DMS53 (cell line): ENCODE measurements at regions not wholly inside any gene's neighbourhood (a gene's known extent, or its start where the extent isn't known, plus 50 kb on each side); places are given as distances from the start of the nearest gene placed in this dataset.
"Not testable (repeated sequence)": the region's sequence is repeated elsewhere in the genome, so short reads cannot be mapped to it uniquely, and the experiment has no call there.

Experiments
- DNase-seq: peaks from one replicate; lab custom pipeline; 2025; lab: John Stamatoyannopoulos, UW

DNA sequence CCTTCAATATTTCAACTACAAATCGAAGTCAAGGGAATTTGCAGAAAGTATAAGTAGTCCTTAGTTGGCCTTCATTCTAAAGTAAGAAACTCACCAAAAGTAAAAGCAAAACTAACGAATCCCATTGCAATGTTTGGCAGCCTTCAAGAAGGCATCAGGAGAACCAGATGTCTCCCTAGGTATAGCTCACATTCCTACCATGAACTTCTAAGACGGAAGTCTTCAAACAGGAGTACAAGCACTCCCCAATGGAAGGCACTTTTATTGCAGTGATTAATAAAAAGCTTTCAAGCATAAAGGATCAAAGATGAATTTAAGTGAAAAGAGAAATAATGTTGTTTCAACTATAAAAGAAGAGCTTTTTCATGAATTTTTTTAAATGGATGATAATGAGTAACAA is 236.0 kb upstream of the NR5A2 start:
- no peak for DNase-seq

DNA sequence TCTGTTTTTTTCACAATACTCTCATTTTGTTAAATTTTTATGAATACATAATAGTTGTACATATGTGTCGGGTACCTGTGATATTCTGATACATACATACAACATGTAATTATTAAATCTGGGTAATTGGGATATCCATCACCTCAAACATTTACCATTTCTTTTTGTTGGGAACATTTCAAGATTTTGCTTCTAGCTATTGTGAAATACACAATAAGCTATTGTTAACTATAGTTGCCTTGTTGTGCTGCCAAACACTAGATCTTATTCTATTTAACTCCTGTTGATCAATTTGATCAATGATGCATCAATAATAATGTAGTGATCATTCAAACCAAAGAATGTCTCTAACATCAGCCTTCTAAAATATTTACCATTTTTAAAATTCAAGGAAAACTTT is 234.6 kb upstream of the NR5A2 start:
- DNase-seq = no peak

DNA sequence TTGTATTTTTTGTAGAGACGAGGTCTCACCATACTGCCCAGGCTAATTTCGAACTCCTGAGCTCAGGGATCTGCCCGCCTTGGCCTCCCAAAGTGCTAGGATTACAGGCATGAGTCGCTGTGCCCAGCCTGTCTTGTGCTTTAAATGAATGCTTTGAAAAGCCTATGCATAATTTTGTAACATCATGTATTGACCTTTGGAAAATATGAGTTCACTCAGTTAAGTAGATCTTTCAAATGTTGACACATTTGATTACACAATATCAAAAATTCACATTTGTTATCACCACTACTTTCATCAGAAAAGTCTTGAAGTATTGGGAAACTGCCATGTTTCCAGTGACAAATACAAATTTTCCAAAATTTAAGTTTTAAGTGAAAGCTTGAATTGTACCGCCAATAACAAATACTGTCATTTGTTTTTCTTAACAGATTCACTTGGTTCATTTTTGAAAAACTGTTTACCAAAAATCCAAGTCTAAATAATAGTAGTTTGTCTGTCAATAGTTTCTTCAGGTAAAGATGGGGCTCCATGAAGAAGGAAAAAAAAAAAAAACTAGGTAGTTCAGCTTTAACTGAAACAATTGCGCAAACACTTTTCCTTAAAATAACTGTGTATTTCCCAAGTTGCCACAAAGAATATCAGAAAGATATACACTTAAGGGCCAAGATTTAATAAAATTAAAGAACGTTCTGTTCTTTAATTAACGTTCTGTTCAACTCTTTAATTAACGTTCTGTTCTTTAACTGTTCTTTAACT is 233.2 kb upstream of the NR5A2 start:
- DNase-seq = no peak

DNA sequence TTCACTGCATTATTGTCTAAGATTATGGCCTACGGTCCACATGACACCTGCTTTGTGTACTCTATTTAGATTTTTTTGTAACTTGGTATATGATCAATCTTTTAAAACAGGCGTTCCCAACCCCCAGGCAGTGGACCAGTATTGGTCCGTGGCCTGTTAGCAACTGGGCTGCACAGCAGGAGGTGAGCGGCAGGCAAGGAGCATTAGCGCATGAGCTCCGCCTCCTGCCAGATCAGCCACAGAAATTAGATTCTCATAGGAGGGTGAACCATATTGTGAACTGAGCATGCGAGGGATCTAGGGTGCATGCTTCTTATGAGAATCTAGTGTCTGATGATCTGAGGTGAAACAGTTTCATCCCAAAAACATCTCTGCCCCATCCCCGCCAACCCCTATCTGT is 228.4 kb upstream of the NR5A2 start:
- DNase-seq = no peak

DNA sequence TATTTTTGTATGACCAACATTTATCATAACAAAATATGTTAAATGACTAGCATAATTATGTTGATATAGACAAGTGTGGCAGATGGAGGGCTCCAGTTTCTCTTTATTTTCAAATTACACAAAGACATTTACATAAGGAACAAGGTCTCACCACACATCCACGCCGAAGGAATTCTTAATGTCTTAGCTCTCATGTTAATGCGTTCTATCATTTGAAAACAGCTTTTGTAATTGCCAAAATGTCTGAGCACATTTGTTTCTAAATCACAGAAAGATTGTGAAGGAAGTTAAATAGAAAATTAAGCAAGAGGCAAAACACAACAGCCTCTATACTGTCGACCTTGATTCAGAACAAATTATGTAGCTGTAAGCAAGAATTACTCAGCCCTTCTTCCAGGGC is 223.0 kb upstream of the NR5A2 start:
- no peak for DNase-seq

DNA sequence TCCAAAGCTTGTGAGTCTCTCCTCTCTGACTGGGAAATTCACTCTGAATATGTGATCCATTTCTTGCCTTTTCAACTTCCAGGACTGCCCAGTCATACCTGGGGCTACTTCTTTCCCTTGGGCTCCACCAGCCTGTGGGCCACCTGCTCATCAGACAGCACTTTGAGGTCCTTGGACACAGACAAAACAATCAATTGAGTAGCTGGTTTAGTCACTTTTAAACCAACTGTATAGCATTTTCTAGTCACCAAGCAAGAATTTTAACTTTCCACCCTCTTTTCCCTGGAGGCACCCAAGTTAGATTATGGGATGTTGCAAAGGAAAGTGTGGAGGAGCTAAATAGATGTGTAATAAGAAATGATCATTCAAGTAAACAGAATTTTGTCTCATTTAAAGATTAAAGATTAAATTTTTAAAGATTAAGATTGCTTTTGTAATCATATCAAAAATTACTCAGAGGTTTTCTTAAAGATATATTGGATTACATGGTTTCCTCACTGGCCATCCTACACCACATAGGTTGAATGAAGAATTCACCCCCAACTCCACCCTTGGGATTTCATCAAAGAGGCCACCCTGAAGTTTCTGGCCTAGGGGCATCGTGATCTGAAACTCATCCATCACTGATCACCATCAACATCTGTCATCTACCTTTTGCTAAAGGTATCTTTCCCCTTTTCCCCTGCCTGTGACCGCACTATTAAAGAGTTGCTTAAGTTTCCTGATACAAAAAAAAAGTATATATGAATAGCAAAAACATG is 219.2 kb upstream of the NR5A2 start:
- DNase-seq = peak; percentile 21

DNA sequence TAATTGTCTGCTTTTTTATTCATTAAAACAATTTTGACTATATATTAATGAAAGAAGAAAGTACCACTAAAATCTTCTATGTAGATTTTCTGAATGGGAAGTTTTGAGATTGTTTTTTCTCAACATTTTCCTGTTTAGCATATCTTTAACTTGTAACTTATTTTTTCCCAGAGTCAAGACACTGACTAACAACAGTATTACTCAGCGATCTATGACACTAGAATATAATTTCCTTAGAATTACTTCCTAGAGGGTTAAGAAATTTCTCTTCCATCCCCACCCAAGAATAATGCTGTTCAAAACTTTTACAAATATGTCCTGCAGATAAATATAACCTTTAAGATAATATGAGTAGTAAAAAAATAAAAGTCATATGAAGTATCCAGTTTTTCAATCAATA is 218.2 kb upstream of the NR5A2 start:
- no peak for DNase-seq

DNA sequence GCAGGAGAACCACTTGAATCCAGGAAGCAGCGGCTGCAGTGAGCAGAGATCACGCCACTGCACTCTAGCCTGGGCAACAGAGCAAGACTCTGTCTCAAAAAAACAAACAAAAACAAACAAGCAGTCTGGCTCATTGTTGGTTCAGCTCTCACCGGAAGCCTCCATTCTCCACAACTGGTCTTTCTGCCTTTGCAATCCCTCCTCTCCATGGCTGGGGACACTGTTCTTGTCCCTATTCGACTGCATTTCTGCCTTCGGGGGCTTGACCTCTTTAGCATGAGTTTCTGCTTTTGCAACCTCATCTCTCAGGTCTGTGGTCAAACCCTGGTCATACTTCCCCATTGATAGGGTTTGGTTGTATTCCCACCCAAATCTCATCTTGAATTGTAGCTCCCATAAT is 216.3 kb upstream of the NR5A2 start:
- peak; percentile 11 for DNase-seq

DNA sequence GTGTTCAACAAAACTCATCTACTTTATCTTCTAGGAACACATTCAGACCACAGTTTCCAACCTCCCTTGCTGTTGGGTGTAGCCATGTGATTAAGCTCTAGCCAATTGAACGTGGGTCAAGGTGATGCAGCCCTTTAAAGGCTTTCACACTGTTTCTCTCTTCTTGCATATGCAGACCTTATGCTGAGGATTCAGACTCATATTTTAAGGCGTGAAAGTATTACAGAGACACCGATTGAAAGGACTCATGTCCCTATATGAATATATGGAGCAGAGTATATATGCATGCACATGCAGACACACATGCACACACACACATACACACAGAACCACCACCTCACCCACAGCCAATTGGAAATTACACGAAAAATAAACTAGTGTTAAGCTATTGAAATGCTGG is 214.3 kb upstream of the NR5A2 start:
- no peak for DNase-seq

DNA sequence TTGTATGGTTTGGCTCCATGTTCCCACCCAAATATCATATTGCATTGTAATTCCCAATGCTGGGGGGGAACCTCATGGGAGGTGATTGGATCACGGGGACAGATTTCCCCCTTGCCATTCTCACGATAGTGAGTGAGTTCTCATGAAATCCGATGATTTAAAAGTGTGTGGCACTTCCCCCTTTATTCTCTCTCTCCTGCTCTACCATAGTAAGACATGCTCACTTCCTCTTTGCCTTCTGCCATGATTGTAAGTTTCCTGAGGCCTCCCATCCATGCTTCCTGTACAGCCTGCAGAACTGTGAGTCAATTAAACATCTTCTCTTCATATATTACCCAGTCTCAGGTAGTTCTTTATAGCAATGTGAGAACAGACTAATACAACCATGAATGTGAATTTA is 211.6 kb upstream of the NR5A2 start:
- no peak for DNase-seq

DNA sequence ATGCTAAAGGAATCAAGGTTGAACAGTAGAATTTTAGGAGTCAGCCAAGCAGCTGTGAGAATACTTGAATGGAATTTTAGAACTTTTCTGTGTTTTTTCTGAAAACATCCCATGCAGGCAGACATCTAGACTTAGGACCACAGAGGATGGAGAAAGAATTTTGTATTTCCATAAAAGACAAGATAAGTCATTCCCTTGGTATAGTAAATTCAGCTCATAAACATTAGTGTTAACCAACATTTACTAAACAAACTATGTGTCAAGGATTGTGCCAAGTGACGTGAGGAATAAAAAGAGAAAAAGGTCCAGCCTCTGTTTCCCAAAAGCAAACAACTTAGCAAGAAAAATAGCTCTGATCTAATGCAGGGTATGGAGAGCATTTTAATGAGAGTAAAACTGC is 210.2 kb upstream of the NR5A2 start:
- no peak for DNase-seq

DNA sequence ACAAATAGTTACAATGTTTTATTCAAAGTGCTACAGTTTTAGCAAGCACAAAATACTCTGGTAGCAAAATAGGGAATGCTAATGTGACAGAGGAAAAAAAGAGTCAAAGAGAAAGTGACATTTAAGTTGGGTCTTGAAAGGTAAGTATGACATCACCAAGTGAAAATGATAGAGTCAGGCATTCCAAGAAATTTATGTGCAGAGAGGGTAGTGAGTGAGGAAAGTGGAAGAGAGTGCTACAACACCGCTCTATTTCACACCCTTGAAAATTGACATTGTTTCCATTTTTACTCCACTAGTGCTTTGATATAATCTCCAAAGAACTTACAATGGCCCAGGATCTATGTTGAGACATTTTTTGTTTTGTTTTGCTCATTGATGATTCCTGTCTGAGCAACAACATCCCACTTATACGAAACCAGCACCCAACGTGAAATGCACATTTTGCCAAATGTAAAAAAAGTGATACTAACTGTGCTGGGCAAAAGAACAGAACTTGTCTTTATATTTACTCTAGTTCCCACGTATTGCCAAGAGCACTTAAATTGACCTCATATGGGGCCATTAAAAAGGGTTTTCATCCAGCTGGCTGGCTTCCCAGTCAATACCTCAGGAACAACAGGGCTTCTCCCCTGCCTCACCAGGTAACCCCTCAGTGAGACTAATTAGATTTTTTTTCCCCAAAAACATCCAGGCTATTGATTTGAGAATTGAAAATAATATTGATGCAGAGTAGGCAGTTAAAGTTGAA is 206.3 kb upstream of the NR5A2 start:
- peak; percentile 45 for DNase-seq

DNA sequence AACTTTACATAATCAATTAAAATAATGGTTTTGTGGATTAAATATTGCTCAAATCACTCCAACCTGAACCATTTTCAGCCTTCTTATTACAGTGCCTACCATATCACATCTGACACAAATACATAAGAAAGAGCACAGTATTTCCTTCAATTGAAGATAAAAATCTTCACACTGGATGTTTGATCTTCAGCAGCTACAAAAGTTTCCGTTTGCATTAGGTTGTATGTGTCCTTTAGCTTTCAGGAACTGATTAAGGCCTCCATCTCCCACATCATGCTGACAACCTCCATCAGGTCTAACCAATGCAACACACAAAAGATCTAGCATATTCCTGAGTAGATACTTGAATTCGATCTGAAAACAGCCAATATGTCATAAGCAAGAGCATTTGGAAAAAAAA is 195.1 kb upstream of the NR5A2 start:
- no peak for DNase-seq

DNA sequence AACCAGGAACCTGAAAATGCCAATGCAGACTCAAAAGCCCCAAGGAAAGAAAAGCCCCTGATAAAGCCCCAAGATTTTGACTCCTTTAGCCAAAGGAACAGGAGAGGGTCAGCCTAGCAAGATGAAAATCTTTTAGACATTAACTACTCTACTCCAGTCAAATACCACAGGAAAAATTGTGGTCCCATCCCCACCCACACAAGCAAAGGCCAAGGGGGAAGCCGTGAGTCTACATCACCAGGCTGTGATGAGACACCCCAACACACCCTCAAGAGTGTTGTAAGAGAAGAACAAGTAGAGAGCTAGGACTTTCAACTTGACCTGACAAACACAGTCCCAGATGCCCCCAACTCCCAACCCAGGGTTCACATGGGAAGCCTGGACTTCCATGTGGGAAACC is 192.8 kb upstream of the NR5A2 start:
- DNase-seq = no peak

DNA sequence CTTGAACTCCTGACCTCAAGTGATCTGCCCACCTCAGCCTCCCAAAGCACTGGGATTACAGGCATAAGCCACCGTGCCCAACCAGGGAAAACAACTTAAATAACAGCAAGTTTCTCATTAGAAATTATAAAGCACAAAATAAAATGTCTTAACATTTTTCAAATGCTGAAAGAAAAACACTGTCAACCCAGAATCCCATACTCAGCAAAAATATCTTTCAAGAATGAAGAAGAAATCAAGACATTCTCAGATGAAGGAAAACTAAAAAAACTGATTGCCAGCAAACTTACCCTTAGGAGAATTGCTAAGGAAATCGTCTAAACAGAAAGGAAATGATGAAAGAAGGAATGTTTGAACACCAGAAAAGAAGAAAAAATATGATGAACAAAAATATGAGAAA is 191.1 kb upstream of the NR5A2 start:
- no peak for DNase-seq

DNA sequence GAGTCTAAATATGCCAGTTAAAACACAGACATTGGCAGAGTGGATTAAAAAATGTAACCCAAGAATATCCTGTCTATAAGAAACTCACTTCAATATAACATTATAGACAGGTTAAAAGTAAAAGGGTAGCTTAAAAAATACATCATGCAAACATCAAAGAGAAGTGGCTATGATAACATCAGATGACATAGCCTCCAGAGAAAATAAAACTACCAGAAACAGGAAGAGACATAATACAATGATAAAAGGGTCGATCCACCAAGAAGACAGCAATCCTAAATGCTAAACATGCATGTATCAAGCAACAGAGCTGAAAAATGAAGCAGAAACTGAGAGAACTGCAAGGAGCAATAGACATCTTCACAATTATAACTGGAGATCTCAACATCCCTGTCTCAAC is 190.2 kb upstream of the NR5A2 start:
- no peak for DNase-seq

DNA sequence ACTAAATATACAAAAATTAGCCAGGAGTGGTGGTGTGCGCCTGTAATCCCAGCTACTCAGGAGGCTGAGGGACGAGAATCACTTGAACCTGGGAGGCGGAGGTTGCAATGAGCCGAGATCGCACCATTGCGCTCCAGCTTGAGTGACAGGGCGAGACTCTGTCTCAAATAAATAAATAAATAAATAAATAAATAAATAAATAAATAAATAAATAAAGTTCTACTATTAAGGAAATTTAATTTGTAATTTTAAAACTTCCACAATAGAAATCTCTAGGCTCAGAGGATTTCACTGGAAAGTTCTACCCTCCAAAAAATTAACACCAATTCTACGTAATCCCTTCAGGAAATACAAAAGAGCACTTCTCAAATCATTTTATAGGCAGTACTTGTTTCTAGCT is 187.9 kb upstream of the NR5A2 start:
- DNase-seq = not testable (repeated sequence)

DNA sequence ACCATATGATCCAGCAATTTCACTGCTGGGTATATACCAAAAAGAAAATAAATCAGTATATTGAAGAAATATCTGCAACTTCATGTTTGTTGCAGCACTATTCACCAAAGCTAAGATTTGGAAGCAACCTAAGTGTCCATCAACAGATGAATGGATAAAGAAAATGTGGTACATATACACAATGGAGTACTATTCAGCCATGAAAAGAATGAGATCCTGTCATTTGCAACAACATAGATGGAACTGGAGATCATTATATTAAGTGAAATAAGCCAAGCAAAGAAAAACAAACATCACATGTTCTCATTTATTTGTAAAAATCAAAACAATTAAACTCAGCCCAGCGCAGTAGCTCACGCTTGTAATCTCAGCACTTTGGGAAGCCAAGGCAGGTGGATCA is 184.4 kb upstream of the NR5A2 start:
- not testable (repeated sequence) for DNase-seq

DNA sequence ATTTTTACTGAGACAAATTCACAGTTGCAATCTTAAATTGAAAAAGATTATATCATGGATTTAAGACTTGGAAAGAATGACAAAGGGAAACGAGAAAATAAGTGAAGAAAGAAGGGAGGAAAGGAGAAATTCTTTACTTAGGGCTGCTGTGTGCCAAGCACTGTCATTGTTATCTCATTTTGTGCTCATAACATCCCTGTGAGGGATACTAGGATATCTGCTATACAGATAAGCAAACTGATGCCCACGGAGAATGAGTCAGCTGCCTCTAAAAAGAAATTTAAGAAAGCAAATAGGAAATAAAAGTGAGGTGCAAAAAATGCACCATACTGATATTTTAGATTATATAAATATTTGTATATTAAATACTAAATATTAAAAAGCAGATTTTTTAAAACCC is 183.6 kb upstream of the NR5A2 start:
- peak; percentile 21 for DNase-seq

DNA sequence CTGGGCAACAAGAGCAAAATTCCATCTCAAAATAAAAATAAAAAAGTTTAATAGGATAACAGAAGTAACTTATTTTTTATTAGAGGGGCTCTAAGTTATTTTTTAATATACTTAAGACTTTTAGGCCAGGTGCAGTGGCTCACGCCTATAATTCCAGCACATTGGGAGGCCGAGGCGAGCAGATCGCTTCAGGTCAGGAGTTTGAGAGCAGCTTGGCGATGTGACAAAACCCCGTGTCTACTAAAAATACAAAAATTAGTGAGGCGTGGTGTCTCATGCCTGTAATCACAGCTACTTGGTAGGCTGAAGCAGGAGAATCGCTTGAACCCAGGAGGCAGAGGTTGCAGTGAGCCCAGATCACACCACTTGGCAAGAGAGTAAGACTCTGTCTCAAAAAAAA is 180.5 kb upstream of the NR5A2 start:
- no peak for DNase-seq

DNA sequence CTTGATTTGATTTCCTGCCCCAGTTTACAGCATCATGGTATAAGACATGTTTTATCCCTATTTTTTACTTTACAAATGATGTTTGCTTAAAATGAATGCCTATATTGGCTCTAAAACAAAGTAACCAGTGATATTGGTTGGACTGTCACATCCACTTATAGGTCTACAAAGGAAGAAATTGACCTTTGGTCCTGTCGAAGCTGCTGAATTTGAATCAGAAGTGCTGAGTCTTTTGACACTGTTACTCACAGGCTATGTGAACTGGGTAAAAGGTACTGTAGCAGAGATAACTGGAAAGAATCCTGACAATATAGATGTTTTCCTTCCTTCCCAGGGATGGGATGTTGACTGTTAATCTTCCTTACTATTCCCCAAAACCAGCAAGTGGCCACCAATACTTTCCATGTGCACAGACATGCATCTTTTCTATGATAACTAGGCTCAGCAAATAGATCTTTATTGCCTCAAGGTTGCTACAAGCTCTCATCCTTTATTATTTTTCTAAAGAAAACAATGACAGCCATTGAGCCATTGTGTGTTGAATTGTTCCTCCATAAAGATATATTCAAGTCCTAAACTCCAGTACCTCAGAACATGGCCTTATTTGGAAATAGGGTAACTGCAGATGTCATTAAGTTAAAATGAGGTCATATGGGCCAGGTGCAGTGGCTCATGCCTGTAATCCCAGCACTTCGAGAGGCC is 175.9 kb upstream of the NR5A2 start:
- DNase-seq = peak; percentile 68

DNA sequence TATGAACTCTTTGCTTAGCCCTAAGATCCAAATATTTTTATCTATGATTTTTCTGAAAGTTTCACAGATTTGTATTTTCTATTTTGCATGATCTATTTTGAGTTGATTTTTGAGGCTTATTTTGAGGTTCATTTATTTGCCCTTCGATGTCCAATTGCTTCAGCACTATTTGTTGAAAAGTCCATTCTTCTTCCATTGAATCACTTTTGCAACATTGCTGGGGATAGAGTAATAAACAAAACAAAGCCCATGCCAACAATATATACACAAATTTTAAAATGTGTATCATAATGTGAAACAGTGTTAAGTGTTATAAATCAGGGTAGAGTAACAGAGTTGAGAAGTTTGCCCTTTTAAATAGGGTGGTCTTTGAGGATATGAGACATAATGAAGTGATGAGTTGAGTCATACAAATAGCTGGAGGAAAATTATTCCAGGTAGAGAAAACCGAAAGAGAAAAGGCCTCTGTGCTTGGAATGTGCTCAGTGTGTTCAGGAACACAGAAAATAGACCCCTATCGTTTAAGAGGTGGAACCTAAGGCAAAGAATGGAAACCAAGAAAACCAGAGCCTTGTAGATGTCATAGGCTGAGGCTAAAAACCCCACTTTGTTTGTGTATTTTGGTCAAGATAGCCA is 172.7 kb upstream of the NR5A2 start:
- DNase-seq = no peak
